Bronchial epithelial cell (primary cell): ENCODE measurements at regions not wholly inside any gene's neighbourhood (a gene's known extent, or its start where the extent isn't known, plus 50 kb on each side); places are given as distances from the start of the nearest gene placed in this dataset.

Experiments
- DNase-seq: peaks from one replicate; pipeline ENCODE4 v3.0.0-alpha.2; 2010; ENCODE audit warnings: low read depth
- FAIRE-seq: peaks from 2 replicates; lab custom pipeline; 2011; peaks lifted over from hg19 to GRCh38; lab: Jason Lieb, UNC
- H3K27me3 ChIP-seq: 2 replicates; pipeline ENCODE4 v1.5.1; 2011; ENCODE audit warnings: low read length; ENCODE audit not compliant: control insufficient read depth, insufficient read depth
- H3K36me3 ChIP-seq: 2 replicates; pipeline ENCODE4 v1.5.1; 2011; ENCODE audit warnings: low read length; ENCODE audit not compliant: control insufficient read depth, insufficient read depth
- H3K4me3 ChIP-seq: 2 replicates; pipeline ENCODE4 v1.5.1; 2011; ENCODE audit warnings: mild to moderate bottlenecking, low read depth, low read length, control low read depth
- CTCF ChIP-seq: IDR thresholded peaks from 2 replicates; pipeline ENCODE4 v1.5.1; 2011; ENCODE audit warnings: mild to moderate bottlenecking, moderate library complexity, low read length, control low read depth, inconsistent platforms; ENCODE audit not compliant: insufficient read depth, severe bottlenecking

GRCh38 chr2:66888246-66888645 is 453.3 kb downstream of the MEIS1 start:
- DNase-seq (no peak), FAIRE-seq (no peak)
- no peak overlapping the region for H3K4me3 ChIP-seq
- no peaks in the 10 kb centered on the region for H3K36me3 ChIP-seq
- no peak for TF ChIP-seq CTCF
- peaks cover 2% of the 10 kb centered on the region for H3K27me3 ChIP-seq

GRCh38 chr2:66888791-66889631 is 454.1 kb downstream of the MEIS1 start:
- FAIRE-seq, result no peak
- Histone ChIP-seq H3K36me3 (no peaks in the 10 kb centered on the region), H3K4me3 (no peak overlapping the region), H3K27me3 (peaks cover 2% of the 10 kb centered on the region)
- peak; percentile 19 for DNase-seq
- TF ChIP-seq CTCF, result no peak

DNA sequence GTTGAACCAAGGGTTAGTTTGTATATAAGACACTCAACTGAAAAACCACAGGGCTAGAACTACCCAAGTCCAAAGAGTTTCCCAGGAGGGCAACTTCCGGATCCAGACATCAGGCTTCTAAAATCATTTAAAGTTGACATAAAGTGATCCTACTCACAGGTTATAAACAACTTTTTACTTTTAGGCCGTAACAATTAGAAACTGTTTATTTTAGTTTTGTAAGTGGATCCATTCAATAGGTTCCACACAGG is 454.6 kb downstream of the MEIS1 start:
- Histone ChIP-seq H3K27me3 (peaks cover 2% of the 10 kb centered on the region), H3K4me3 (no peak overlapping the region), H3K36me3 (no peaks in the 10 kb centered on the region)
- no peak for TF ChIP-seq CTCF
- DNase-seq (no peak), FAIRE-seq (no peak)

- Histone ChIP-seq H3K27me3 (peaks cover 2% of the 10 kb centered on the region), H3K4me3 (no peak overlapping the region), H3K36me3 (no peaks in the 10 kb centered on the region)
- DNase-seq, result no peak
- no peak for TF ChIP-seq CTCF
- no peak for FAIRE-seq
Measured at GRCh38 chr2:66890166-66890742, 455.3 kb downstream of the MEIS1 start.

- no peak for FAIRE-seq
- DNase-seq, result no peak
Measured at GRCh38 chr2:66895206-66895605, 460.3 kb downstream of the MEIS1 start.

More at GRCh38 chr2:66895206-66895605, 460.3 kb downstream of the MEIS1 start:
- Histone ChIP-seq H3K4me3 (no peak overlapping the region), H3K27me3 (no peaks in the 10 kb centered on the region), H3K36me3 (no peaks in the 10 kb centered on the region)
- no peak for TF ChIP-seq CTCF
